HG03097 (cell line): ENCODE measurements at regions not wholly inside any gene's neighbourhood (a gene's known extent, or its start where the extent isn't known, plus 50 kb on each side); places are given as distances from the start of the nearest gene placed in this dataset.
"Not testable (repeated sequence)": the region's sequence is repeated elsewhere in the genome, so short reads cannot be mapped to it uniquely, and the experiment has no call there.

Experiments used
- ATAC-seq: cut with Tn5 transposase; IDR thresholded peaks from one replicate; pipeline ENCODE4 v1.9.1; 2021; ENCODE audit not compliant: unreplicated experiment, low FRiP score

DNA sequence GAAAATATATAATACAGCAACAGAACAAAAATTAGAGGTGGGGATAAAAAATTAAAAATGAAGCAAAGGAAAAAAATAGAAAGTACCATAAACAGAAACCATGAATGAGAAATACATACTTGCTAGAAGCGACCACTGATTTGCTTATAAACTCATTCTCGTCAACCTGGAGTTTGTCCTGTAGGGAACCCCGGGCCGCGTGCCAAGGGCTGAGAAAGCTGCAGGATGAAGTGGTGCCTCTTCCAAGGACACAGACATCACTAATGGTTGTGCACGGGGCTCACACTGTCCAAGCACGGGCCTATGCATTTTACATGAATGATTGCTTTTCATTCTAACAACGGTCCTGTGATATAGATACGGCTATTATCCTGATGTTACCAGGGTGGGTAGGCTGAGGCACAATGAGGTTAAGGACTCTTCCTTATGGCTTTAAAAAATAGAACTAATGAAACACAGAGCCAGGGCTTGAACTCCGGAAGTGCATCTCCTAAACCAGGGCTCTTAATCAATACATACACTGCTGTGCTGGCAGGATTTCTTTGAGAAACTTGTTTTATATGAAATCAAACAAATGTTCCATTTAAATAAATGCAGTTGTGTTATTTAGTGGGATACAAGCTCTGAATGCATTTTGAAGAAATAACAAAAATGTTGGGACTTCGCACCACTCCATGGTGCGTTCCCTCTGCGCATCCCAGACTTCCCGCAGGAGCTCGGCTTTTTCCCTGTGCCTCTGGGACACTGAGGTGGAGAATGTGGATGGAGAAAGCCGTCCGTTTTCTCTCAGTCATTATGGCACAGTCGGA lies 113.9 kb upstream of the PHACTR3 start:
- ATAC-seq, result not testable (repeated sequence)

DNA sequence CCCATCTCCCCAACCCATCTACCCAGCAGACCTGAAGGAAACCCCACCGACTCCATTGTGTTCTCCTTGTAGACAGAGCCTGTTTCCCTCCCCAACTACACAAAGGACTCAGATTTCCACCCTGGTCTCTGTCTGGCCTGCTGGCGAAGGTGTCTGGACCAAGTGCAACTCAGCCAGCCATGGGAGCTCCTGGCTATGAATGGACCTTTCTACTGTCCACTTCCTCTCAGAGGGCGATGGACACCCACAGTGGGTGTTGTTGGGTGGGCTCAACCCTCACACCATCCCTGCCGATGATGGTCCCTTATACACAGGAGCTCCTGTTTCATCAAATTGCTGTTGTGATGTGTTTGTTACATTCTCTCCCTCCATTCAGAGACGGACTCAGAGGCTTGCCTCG lies 112.5 kb upstream of the PHACTR3 start:
- ATAC-seq, result no peak

- ATAC-seq, result no peak
Observed at GRCh38 chr20:59493926-59494325, 110.4 kb upstream of the PHACTR3 start.

DNA sequence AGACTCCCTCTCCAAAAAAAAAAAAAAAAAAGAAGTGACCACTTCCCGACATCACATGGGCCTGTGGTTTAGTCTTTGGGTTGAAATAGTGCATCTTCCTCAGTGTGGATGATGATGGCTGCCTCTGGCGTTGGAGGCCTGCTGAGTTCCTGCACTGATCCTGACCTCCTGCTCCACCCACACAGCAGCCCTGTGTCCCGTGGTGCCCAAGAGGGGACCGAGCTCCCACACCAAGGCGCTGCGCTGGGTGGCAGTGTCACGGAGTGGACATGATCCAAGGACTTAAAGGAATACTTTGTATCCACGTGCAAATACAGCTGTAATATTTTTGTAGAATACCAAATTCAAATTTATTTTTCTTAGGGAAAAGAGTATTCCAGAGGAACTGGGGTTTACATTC lies 109.2 kb upstream of the PHACTR3 start:
- no peak for ATAC-seq

GRCh38 chr20:59495894-59496510 lies 108.3 kb upstream of the PHACTR3 start:
- ATAC-seq, result no peak

GRCh38 chr20:59498291-59498690 lies 106.0 kb upstream of the PHACTR3 start:
- no peak for ATAC-seq

GRCh38 chr20:59499863-59500262 lies 104.5 kb upstream of the PHACTR3 start:
- no peak for ATAC-seq

GRCh38 chr20:59508729-59509128 lies 95.6 kb upstream of the PHACTR3 start:
- ATAC-seq, result no peak

DNA sequence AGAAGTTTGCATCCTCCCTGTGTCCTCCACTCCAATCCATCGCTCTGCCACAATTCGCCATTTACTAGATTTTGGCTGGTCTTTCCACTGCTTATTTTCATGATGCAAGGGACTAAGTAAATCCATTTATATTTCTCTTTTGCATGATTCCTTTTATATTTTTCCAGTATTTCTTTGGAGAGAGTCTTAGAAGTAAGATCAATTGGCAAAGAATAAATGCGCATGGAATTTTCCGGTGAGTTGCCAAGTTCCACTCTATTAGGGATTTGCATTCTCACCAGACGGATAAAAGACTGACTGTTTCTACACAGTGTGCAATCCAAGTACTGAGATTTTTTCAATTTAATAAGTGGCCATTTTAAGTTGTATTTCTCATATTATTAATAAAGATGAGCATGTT lies 91.7 kb upstream of the PHACTR3 start:
- no peak for ATAC-seq

GRCh38 chr20:59514554-59514953 lies 89.8 kb upstream of the PHACTR3 start:
- no peak for ATAC-seq

- no peak for ATAC-seq
Observed at GRCh38 chr20:59515013-59515905, 89.1 kb upstream of the PHACTR3 start.

- no peak for ATAC-seq
Observed at GRCh38 chr20:59515906-59516209, 88.5 kb upstream of the PHACTR3 start.

- peak; percentile 56 for ATAC-seq
Observed at GRCh38 chr20:59518881-59519706, 85.2 kb upstream of the PHACTR3 start.

DNA sequence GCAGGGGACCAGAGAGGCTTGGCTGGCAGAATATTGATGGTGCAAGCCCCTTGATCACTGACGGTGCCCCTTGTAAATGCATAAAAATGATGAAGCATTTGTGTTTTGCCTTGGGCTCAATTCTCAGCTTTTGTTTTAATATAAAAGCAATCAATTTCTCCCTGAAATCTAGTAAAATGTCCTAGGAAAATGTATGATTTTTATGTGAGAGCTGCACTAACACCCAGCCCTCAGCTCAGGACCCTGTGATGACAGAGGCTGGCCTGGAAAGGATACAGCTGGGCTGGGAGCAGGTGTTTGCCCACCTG lies 84.7 kb upstream of the PHACTR3 start:
- no peak for ATAC-seq

GRCh38 chr20:59520814-59521213 lies 83.5 kb upstream of the PHACTR3 start:
- no peak for ATAC-seq

GRCh38 chr20:59525500-59526241 lies 78.7 kb upstream of the PHACTR3 start:
- no peak for ATAC-seq

- ATAC-seq, result no peak
Observed at GRCh38 chr20:59526242-59527225, 77.8 kb upstream of the PHACTR3 start.

GRCh38 chr20:59530782-59531181 lies 73.6 kb upstream of the PHACTR3 start:
- ATAC-seq, result no peak

- no peak for ATAC-seq
Observed at GRCh38 chr20:59537991-59538390, 66.3 kb upstream of the PHACTR3 start.
